H9 (cell line): ENCODE measurements at regions not wholly inside any gene's neighbourhood (a gene's known extent, or its start where the extent isn't known, plus 50 kb on each side); places are given as distances from the start of the nearest gene placed in this dataset.

ENCODE experiments used
- DNase-seq: peaks from one replicate; pipeline ENCODE4 v3.0.0-alpha.2; 2017
- H2AFZ ChIP-seq: one replicate; pipeline ENCODE4 v1.6.1; 2013; ENCODE audit warnings: mild to moderate bottlenecking, low read length, control low read depth, moderate library complexity
- H2AK5ac ChIP-seq: 2 replicates; pipeline ENCODE4 v1.6.1; 2013; ENCODE audit warnings: low read length, control low read depth, mixed read lengths; ENCODE audit not compliant: insufficient read length
- H2BK120ac ChIP-seq: one replicate; pipeline ENCODE4 v1.6.1; 2013; ENCODE audit warnings: low read depth, mild to moderate bottlenecking, low read length, control low read depth, inconsistent platforms; ENCODE audit not compliant: poor library complexity, severe bottlenecking
- H2BK12ac ChIP-seq: 2 replicates; pipeline ENCODE4 v1.6.1; 2013; ENCODE audit warnings: low read length, control low read depth, mixed read lengths, low read depth; ENCODE audit not compliant: insufficient read length
- H2BK15ac ChIP-seq: 2 replicates; pipeline ENCODE4 v1.6.1; 2013; ENCODE audit warnings: low read depth, low read length, control low read depth
- H2BK20ac ChIP-seq: one replicate; pipeline ENCODE4 v1.6.1; 2013; ENCODE audit warnings: low read depth, mild to moderate bottlenecking, low read length, control low read depth, inconsistent platforms; ENCODE audit not compliant: poor library complexity, severe bottlenecking
- H2BK5ac ChIP-seq: 2 replicates; pipeline ENCODE4 v1.6.1; 2013; ENCODE audit warnings: low read length, control low read depth, mixed read lengths; ENCODE audit not compliant: insufficient read length
- H3K14ac ChIP-seq: 2 replicates; pipeline ENCODE4 v1.6.1; 2013; ENCODE audit warnings: low read length, control low read depth; ENCODE audit not compliant: insufficient read depth
- H3K18ac ChIP-seq: 2 replicates; pipeline ENCODE4 v1.6.1; 2013; ENCODE audit warnings: low read depth, mild to moderate bottlenecking, mixed read lengths, low read length, control low read depth; ENCODE audit not compliant: insufficient read length
- H3K23ac ChIP-seq: 2 replicates; pipeline ENCODE4 v1.6.1; 2013; ENCODE audit warnings: low read length, control low read depth, mixed read lengths, low read depth; ENCODE audit not compliant: insufficient read length
- H3K23me2 ChIP-seq: 2 replicates; pipeline ENCODE4 v1.6.1; 2013; ENCODE audit warnings: low read depth, mild to moderate bottlenecking, mixed read lengths, low read length, control low read depth; ENCODE audit not compliant: insufficient read length, poor library complexity, severe bottlenecking
- H3K27ac ChIP-seq: 2 replicates; pipeline ENCODE4 v1.5.1; 2013; ENCODE audit warnings: low read length, control low read depth, mixed read lengths, low read depth; ENCODE audit not compliant: insufficient read length
- H3K27me3 ChIP-seq: 2 replicates; pipeline ENCODE4 v1.6.1; 2013; ENCODE audit warnings: low read length, control low read depth, inconsistent platforms; ENCODE audit not compliant: insufficient read depth
- H3K4ac ChIP-seq: 2 replicates; pipeline ENCODE4 v1.6.1; 2013; ENCODE audit warnings: low read depth, mild to moderate bottlenecking, control low read depth, inconsistent platforms, low read length, moderate library complexity
- H3K4me1 ChIP-seq: 2 replicates; pipeline ENCODE4 v1.6.1; 2013; ENCODE audit warnings: low read length, control low read depth, inconsistent platforms; ENCODE audit not compliant: insufficient read depth
- H3K4me2 ChIP-seq: 2 replicates; pipeline ENCODE4 v1.6.1; 2013; ENCODE audit warnings: low read length, control low read depth, mixed read lengths; ENCODE audit not compliant: insufficient read length, insufficient read depth
- H3K56ac ChIP-seq: 2 replicates; pipeline ENCODE4 v1.6.1; 2013; ENCODE audit warnings: low read depth, mild to moderate bottlenecking, mixed read lengths, low read length, control low read depth; ENCODE audit not compliant: insufficient read length
- H3K79me1 ChIP-seq: 2 replicates; pipeline ENCODE4 v1.6.1; 2013; ENCODE audit warnings: low read depth, mild to moderate bottlenecking, moderate library complexity, low read length, control low read depth, inconsistent platforms; ENCODE audit not compliant: insufficient read depth, poor library complexity, severe bottlenecking
- H3K79me2 ChIP-seq: 2 replicates; pipeline ENCODE4 v1.6.1; 2013; ENCODE audit warnings: low read length, control low read depth, inconsistent platforms; ENCODE audit not compliant: insufficient read depth
- H3K9ac ChIP-seq: 2 replicates; pipeline ENCODE4 v1.6.1; 2013; ENCODE audit warnings: low read length, control low read depth, mixed read lengths; ENCODE audit not compliant: insufficient read length; ENCODE audit errors: extremely low read depth
- H3K9me3 ChIP-seq: one replicate; pipeline ENCODE4 v1.6.1; 2013; ENCODE audit warnings: low read depth, low read length, inconsistent platforms; ENCODE audit not compliant: control insufficient read depth
- H3T11ph ChIP-seq: one replicate; pipeline ENCODE4 v1.6.1; 2013; ENCODE audit warnings: mild to moderate bottlenecking, low read length, control low read depth, inconsistent platforms
- H4K20me1 ChIP-seq: one replicate; pipeline ENCODE4 v1.6.1; 2013; ENCODE audit not compliant: control insufficient read depth, insufficient read length, insufficient read depth
- H4K5ac ChIP-seq: 2 replicates; pipeline ENCODE4 v1.6.1; 2013; ENCODE audit warnings: low read depth, mild to moderate bottlenecking, mixed read lengths, low read length, control low read depth; ENCODE audit not compliant: insufficient read length
- H4K8ac ChIP-seq: replicated peaks from 2 replicates; pipeline ENCODE4 v1.6.1; 2013; ENCODE audit warnings: low read length, control low read depth, mixed read lengths, low read depth; ENCODE audit not compliant: insufficient read length
- H4K91ac ChIP-seq: 2 replicates; pipeline ENCODE4 v1.6.1; 2013; ENCODE audit warnings: low read depth, mild to moderate bottlenecking, moderate library complexity, mixed read lengths, low read length, control low read depth; ENCODE audit not compliant: insufficient read length
- H3K27ac Mint-ChIP-seq, 3 experiments: 2 replicates in 2 of 3; 3 replicates in 1 of 3; pipeline ENCODE4 v1.8.0; 2020 to 2021; ENCODE audit warnings: mixed read lengths in 3 of 3, mild to moderate bottlenecking in 1 of 3, moderate library complexity in 1 of 3
- H3K27me3 Mint-ChIP-seq: 2 replicates; pipeline ENCODE4 v1.8.0; 2021; ENCODE audit warnings: low read depth, mild to moderate bottlenecking, moderate library complexity, mixed read lengths
- H3K36me3 Mint-ChIP-seq, 3 experiments: 2 replicates in 2 of 3; 3 replicates in 1 of 3; pipeline ENCODE4 v1.8.0; 2020 to 2021; ENCODE audit warnings: low read depth in 3 of 3, mixed read lengths in 3 of 3; ENCODE audit not compliant: insufficient read depth in 1 of 3
- H3K4me1 Mint-ChIP-seq, 2 experiments: 2 replicates each; pipeline ENCODE4 v1.8.0; 2020; ENCODE audit warnings: mixed read lengths in 2 of 2
- H3K4me3 Mint-ChIP-seq, 2 experiments: 2 replicates in 1 of 2; 3 replicates in 1 of 2; pipeline ENCODE4 v1.8.0; 2020 to 2021; ENCODE audit warnings: mild to moderate bottlenecking in 2 of 2, mixed read lengths in 2 of 2, moderate library complexity in 1 of 2
- H3K9me3 Mint-ChIP-seq, 2 experiments: 2 replicates in 1 of 2; 3 replicates in 1 of 2; pipeline ENCODE4 v1.8.0; 2020; ENCODE audit warnings: mild to moderate bottlenecking in 2 of 2, mixed read lengths in 2 of 2, moderate library complexity in 1 of 2
- CTCF ChIP-seq: fragments of 200-600 bp; sonication (generic); conservative IDR thresholded peaks from 3 replicates; pipeline ENCODE4 v1.8.0; 2021; ENCODE audit warnings: antibody characterized with exemption, mild to moderate bottlenecking
- WGBS: extraction: QIAGEN DNeasy Blood & Tissue Kit; methylation state at CpG from one replicate; pipeline ENCODE4 v1.1.7; 2013; ENCODE audit warnings: missing lambda C conversion rate, low lambda C conversion rate, mixed read lengths; ENCODE audit not compliant: insufficient read length; ENCODE audit errors: extremely low coverage; 5-methylcytosine and 5-hydroxymethylcytosine counted together

GRCh38 chr6:55994531-55994930 is 119.1 kb upstream of the BMP5 start:
- H3T11ph ChIP-seq = no peak overlapping the region
- no peak overlapping the region for H3K9ac ChIP-seq
- no peaks in the 10 kb centered on the region for H3K27me3 Mint-ChIP-seq
- peaks cover 9% of the 10 kb centered on the region for H3K9me3 ChIP-seq
- WGBS = no CpG with 5 or more reads among the region's 3 CpGs
- H3K27me3 ChIP-seq = no peaks in the 10 kb centered on the region
- H3K4me1 Mint-ChIP-seq = no peaks in the 10 kb centered on the region
- no peak overlapping the region for H2BK12ac ChIP-seq
- TF ChIP-seq CTCF = no peak
- peaks cover 31 to 39% of the 10 kb centered on the region in 2 experiments for H3K9me3 Mint-ChIP-seq
- no peak overlapping the region for H2BK20ac ChIP-seq
- H3K4me3 Mint-ChIP-seq = no peak overlapping the region
- no peaks in the 10 kb centered on the region for H3K79me2 ChIP-seq
- no peak overlapping the region for H2BK120ac ChIP-seq
- H4K5ac ChIP-seq = no peak overlapping the region
- H4K8ac ChIP-seq = no peak overlapping the region
- no peak overlapping the region for H3K4ac ChIP-seq
- DNase-seq = no peak
- no peak overlapping the region for H3K27ac ChIP-seq
- no peak overlapping the region for H3K4me2 ChIP-seq
- H3K79me1 ChIP-seq = no peaks in the 10 kb centered on the region
- H2BK5ac ChIP-seq = no peak overlapping the region
- no peak overlapping the region for H2AK5ac ChIP-seq
- no peak overlapping the region for H4K91ac ChIP-seq
- no peak overlapping the region for H3K56ac ChIP-seq
- H4K20me1 ChIP-seq = no peaks in the 10 kb centered on the region
- no peak overlapping the region for H3K14ac ChIP-seq
- H3K4me1 ChIP-seq = no peaks in the 10 kb centered on the region
- H3K36me3 Mint-ChIP-seq = peaks cover 12 to 31% (median 17%) of the 10 kb centered on the region in 3 experiments
- H3K23me2 ChIP-seq = no peaks in the 10 kb centered on the region
- no peak overlapping the region for H3K18ac ChIP-seq
- no peak overlapping the region for H3K23ac ChIP-seq
- no peak overlapping the region for H2AFZ ChIP-seq
- no peak overlapping the region for H3K27ac Mint-ChIP-seq
- no peak overlapping the region for H2BK15ac ChIP-seq
